Keratinocyte (primary cell): ENCODE measurements at regions not wholly inside any gene's neighbourhood (a gene's known extent, or its start where the extent isn't known, plus 50 kb on each side); places are given as distances from the start of the nearest gene placed in this dataset.

Source experiments
- DNase-seq: peaks from one replicate; pipeline ENCODE4 v3.0.0-alpha.2; 2011; ENCODE audit warnings: low read depth, missing footprints, low spot score
- FAIRE-seq: peaks from 2 replicates; lab custom pipeline; 2011; peaks lifted over from hg19 to GRCh38; lab: Jason Lieb, UNC
- H2AFZ ChIP-seq: 2 replicates; pipeline ENCODE4 v1.6.0; 2012; ENCODE audit warnings: low read length, control low read depth, inconsistent platforms; ENCODE audit not compliant: control insufficient read depth
- H3K27ac ChIP-seq: 2 replicates; pipeline ENCODE4 v1.5.1; 2011; ENCODE audit warnings: low read length; ENCODE audit not compliant: control insufficient read depth, insufficient read depth
- H3K27me3 ChIP-seq: 3 replicates; pipeline ENCODE4 v1.6.0; 2011; ENCODE audit warnings: low read length; ENCODE audit not compliant: control insufficient read depth, insufficient read depth; ENCODE audit errors: extremely low read depth
- H3K36me3 ChIP-seq, 2 experiments: 2 replicates in 1 of 2; 3 replicates in 1 of 2; pipeline ENCODE4 v1.5.1; 2011; ENCODE audit warnings: low read length in 2 of 2, mild to moderate bottlenecking in 1 of 2; ENCODE audit not compliant: control insufficient read depth in 2 of 2, insufficient read depth in 2 of 2; ENCODE audit errors: extremely low read depth in 1 of 2
- H3K4me1 ChIP-seq: 3 replicates; pipeline ENCODE4 v1.5.1; 2011; ENCODE audit warnings: low read length; ENCODE audit not compliant: control insufficient read depth, insufficient read depth; ENCODE audit errors: extremely low read depth
- H3K4me2 ChIP-seq: 3 replicates; pipeline ENCODE4 v1.6.0; 2011; ENCODE audit warnings: low read depth, low read length; ENCODE audit not compliant: control insufficient read depth, insufficient read depth; ENCODE audit errors: extremely low read depth
- H3K4me3 ChIP-seq, 3 experiments: fragments of 200-600 bp in 1 of 3; sonication (generic) in 1 of 3; 2 replicates in 2 of 3; 3 replicates in 1 of 3; pipeline ENCODE4 v1.5.1; 2011 to 2016; ENCODE audit warnings: low read length in 3 of 3, mild to moderate bottlenecking in 3 of 3, control low read depth in 2 of 3, inconsistent platforms in 1 of 3, low read depth in 1 of 3, mixed read lengths in 1 of 3, mixed run types in 1 of 3, moderate library complexity in 1 of 3; ENCODE audit not compliant: control insufficient read depth in 2 of 3, insufficient read depth in 2 of 3; ENCODE audit errors: extremely low read depth in 1 of 3
- H3K79me2 ChIP-seq: 2 replicates; pipeline ENCODE4 v1.6.0; 2012; ENCODE audit warnings: low read length; ENCODE audit not compliant: control insufficient read depth, insufficient read depth
- H3K9ac ChIP-seq: 3 replicates; pipeline ENCODE4 v1.6.0; 2011; ENCODE audit warnings: low read length; ENCODE audit not compliant: control insufficient read depth, insufficient read depth; ENCODE audit errors: extremely low read depth
- H3K9me1 ChIP-seq: 3 replicates; pipeline ENCODE4 v1.6.0; 2011; ENCODE audit warnings: low read length; ENCODE audit not compliant: control insufficient read depth, insufficient read depth; ENCODE audit errors: extremely low read depth
- H3K9me3 ChIP-seq: 2 replicates; pipeline ENCODE4 v1.5.1; 2012; ENCODE audit warnings: low read depth, low read length; ENCODE audit not compliant: control insufficient read depth
- H4K20me1 ChIP-seq: 3 replicates; pipeline ENCODE4 v1.6.0; 2011; ENCODE audit warnings: low read length; ENCODE audit not compliant: control insufficient read depth, insufficient read depth; ENCODE audit errors: extremely low read depth
- CTCF ChIP-seq, 3 experiments: IDR thresholded peaks in 1 of 3; conservative IDR thresholded peaks in 1 of 3; optimal IDR thresholded peaks in 1 of 3; 2 replicates in 2 of 3; 3 replicates in 1 of 3; pipeline versions ENCODE3 to v1.5.1; 2011; ENCODE audit warnings: low read length in 3 of 3, mild to moderate bottlenecking in 3 of 3, moderate library complexity in 2 of 3, control low read depth in 1 of 3, inconsistent platforms in 1 of 3; ENCODE audit not compliant: insufficient read depth in 2 of 3; ENCODE audit errors: extremely low read depth in 1 of 3
- EZH2 ChIP-seq: IDR thresholded peaks from one replicate; pipeline ENCODE4 v1.6.1; 2012; ENCODE audit warnings: inconsistent platforms, mild to moderate bottlenecking, low read length, moderate library complexity
- dilution Hi-C: fragments of 300-500 bp; cut with MboI; formaldehyde crosslinking; loops from one replicate; pipeline ENCODE4 v1.7.0; 2020; ENCODE audit warnings: low sequenced_read_pairs; ENCODE audit not compliant: extremely low pct_ligation_motif_present

- Histone ChIP-seq H3K9ac (no peak overlapping the region), H3K27ac (no peak overlapping the region), H3K36me3 (no peaks in the 10 kb centered on the region), H3K4me3 (no peak overlapping the region), H3K9me1 (no peaks in the 10 kb centered on the region), H3K4me2 (no peak overlapping the region), H3K4me1 (no peaks in the 10 kb centered on the region), H3K9me3 (no peaks in the 10 kb centered on the region), H2AFZ (no peak overlapping the region), H4K20me1 (no peaks in the 10 kb centered on the region), H3K27me3 (no peaks in the 10 kb centered on the region), H3K79me2 (no peaks in the 10 kb centered on the region)
- DNase-seq (no peak), FAIRE-seq (no peak)
- dilution Hi-C loops: no loop called here
- TF ChIP-seq EZH2 (no peak), CTCF (optimal IDR thresholded peaks at IDR 0.05 in 1 of 3, IDR thresholded peaks at IDR 0.05 in 1 of 3, conservative IDR thresholded peaks at IDR 0.05 in 1 of 3; ENCODE audit: extremely low read depth in 1 of 3, insufficient read depth in 2 of 3, low read length in 3 of 3) (no peak)
Observed at GRCh38 chr2:41216978-41217377, 765.1 kb upstream of the SLC8A1 start.

GRCh38 chr2:41222593-41222992 lies 770.7 kb upstream of the SLC8A1 start:
- FAIRE-seq (no peak), DNase-seq (no peak)
- Histone ChIP-seq H3K9me3 (no peaks in the 10 kb centered on the region), H3K9ac (no peak overlapping the region), H3K27me3 (no peaks in the 10 kb centered on the region), H3K36me3 (no peaks in the 10 kb centered on the region), H3K27ac (no peak overlapping the region), H3K4me1 (no peaks in the 10 kb centered on the region), H3K4me2 (no peak overlapping the region), H2AFZ (no peak overlapping the region), H3K4me3 (no peak overlapping the region), H3K79me2 (no peaks in the 10 kb centered on the region), H4K20me1 (no peaks in the 10 kb centered on the region), H3K9me1 (no peaks in the 10 kb centered on the region)
- dilution Hi-C loops: no loop called here
- TF ChIP-seq CTCF (optimal IDR thresholded peaks at IDR 0.05 in 1 of 3, IDR thresholded peaks at IDR 0.05 in 1 of 3, conservative IDR thresholded peaks at IDR 0.05 in 1 of 3; ENCODE audit: extremely low read depth in 1 of 3, insufficient read depth in 2 of 3, low read length in 3 of 3): no peak
- no peak for TF ChIP-seq EZH2
